ENCODE measurements at regions not wholly inside any gene's neighbourhood (a gene's known extent, or its start where the extent isn't known, plus 50 kb on each side); places are given as distances from the start of the nearest gene placed in this dataset.

GRCh38 chr6:90444160-90444714 lies 142.6 kb downstream of the MAP3K7 start:
- TF ChIP-seq CTCF (IDR thresholded peaks at IDR 0.05; ENCODE audit: borderline replicate concordance, insufficient read depth, low read depth, low read length), result no peak
- H3K4me3 ChIP-seq (ENCODE audit: low read depth, low read length), result no peak overlapping the region

- TF ChIP-seq CTCF (IDR thresholded peaks at IDR 0.05; ENCODE audit: borderline replicate concordance, insufficient read depth, low read depth, low read length), result no peak
- no peak overlapping the region for H3K4me3 ChIP-seq (ENCODE audit: low read depth, low read length)
Observed at GRCh38 chr6:90442366-90442765, 144.5 kb downstream of the MAP3K7 start.

DNA sequence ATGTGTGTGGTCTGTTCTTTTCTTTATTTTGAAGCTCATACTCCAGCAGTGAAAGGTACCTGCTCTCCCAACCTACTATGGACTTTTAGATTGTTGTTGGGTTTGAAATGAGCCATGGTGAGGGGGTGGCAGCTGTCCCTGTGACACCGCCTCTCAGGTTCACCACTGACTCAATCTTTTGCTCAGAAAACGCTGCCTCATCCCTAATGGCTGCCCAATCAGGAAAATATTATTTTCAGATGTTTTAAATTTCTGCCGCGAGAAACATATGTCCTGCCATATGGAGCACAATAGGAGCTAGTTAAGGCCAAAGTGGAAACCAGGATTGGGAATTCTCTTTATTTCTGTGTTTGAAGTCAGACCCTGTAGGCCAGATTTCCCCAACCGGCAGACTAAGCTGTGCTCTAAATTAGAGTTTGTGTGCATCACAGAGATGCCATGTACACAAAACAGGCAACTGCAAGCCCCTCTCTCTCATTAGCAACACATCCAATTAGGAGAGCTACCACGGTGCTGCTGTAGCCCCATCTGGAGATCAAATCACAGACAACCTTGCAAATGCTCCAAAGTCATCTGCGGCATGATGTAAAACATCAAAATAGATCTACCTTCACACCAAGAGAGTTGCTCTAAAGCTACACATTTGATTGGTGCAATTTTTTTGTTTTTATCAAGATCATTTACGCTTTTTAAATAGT lies 144.1 kb upstream of the BACH2 start:
- H3K4me3 ChIP-seq (ENCODE audit: low read depth, low read length), result no peak overlapping the region
- no peak for TF ChIP-seq CTCF (IDR thresholded peaks at IDR 0.05; ENCODE audit: borderline replicate concordance, insufficient read depth, low read depth, low read length)

GRCh38 chr6:90439586-90439985 lies 142.9 kb upstream of the BACH2 start:
- H3K4me3 ChIP-seq (ENCODE audit: low read depth, low read length), result no peak overlapping the region
- TF ChIP-seq CTCF (IDR thresholded peaks at IDR 0.05; ENCODE audit: borderline replicate concordance, insufficient read depth, low read depth, low read length), result no peak

DNA sequence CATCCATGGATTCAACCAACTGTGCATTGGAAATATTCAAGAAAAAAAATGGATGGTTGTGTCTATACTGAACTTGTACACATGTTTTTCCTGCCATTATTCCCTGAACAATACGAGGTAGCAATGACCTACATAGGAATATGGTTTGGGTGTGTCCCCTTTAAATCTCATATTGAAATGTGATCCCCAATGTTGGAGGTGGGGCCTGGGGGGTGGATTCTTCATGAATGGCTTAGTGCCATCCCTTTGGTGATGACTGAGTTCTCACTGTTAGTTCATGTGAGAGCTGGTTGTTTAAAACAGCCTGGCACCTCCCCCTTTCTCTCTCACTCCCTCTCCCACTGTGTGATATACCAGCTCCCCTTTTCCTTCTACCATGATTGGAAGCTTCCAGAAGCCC lies 139.8 kb upstream of the BACH2 start:
- no peak for TF ChIP-seq CTCF (IDR thresholded peaks at IDR 0.05; ENCODE audit: borderline replicate concordance, insufficient read depth, low read depth, low read length)
- no peak overlapping the region for H3K4me3 ChIP-seq (ENCODE audit: low read depth, low read length)

DNA sequence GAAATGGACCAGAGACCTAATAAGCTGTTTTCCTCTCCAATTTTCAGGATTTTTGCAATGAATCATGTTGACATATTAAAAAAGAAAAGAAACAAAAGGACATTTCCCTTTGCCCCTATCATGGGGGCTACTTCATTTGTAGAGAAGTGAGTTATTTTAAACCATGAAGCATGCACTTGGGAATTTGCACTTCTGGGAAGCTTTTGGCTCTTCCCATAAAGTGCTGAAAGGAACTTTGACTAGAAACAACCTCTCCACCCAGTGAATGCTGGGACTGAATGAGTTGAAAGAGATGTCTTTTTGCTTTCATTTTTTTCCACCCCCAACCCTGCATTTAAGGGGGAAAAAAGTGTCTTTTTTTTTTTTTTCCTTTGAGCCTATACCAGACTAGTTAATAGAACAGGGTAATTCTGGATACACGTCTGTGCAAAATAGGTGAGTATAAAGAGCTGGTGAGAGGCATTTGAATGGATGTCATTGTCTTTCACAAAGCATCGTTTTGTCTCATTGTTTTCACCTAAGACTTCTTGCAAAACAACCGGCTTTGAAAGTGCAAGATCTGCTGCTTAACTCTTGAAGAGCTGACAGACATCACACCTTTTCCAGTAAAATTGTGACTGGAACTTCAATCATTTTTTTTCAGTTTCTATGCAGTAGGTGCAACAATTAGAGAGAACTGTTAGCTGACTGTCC lies 138.7 kb upstream of the BACH2 start:
- H3K4me3 ChIP-seq (ENCODE audit: low read depth, low read length), result no peak overlapping the region
- no peak for TF ChIP-seq CTCF (IDR thresholded peaks at IDR 0.05; ENCODE audit: borderline replicate concordance, insufficient read depth, low read depth, low read length)

- no peak for TF ChIP-seq CTCF (IDR thresholded peaks at IDR 0.05; ENCODE audit: borderline replicate concordance, insufficient read depth, low read depth, low read length)
- H3K4me3 ChIP-seq (ENCODE audit: low read depth, low read length), result no peak overlapping the region
Observed at GRCh38 chr6:90434094-90434493, 137.5 kb upstream of the BACH2 start.
